Stimulated activated naive CD4-positive, alpha-beta T cell (primary cell): ENCODE measurements at regions not wholly inside any gene's neighbourhood (a gene's known extent, or its start where the extent isn't known, plus 50 kb on each side); places are given as distances from the start of the nearest gene placed in this dataset.

Source experiments
- DNase-seq, 6 experiments: peaks; one replicate each; lab custom pipeline; 2025; lab: John Stamatoyannopoulos, UW

GRCh38 chr4:176011529-176011928 is 54.1 kb upstream of the WDR17 start:
- DNase-seq: no peak

- DNase-seq: no peak
Observed at GRCh38 chr4:176013476-176014247, 52.0 kb upstream of the WDR17 start.

GRCh38 chr4:176014583-176015108 is 51.0 kb upstream of the WDR17 start:
- no peak for DNase-seq
